ENCODE measurements at regions not wholly inside any gene's neighbourhood (a gene's known extent, or its start where the extent isn't known, plus 50 kb on each side); places are given as distances from the start of the nearest gene placed in this dataset.

GRCh38 chr6:120363429-120363828 lies 970.9 kb downstream of the TBC1D32 start:
- no peak for TF ChIP-seq EZH2 (IDR thresholded peaks at IDR 0.05; ENCODE audit: insufficient read depth, poor library complexity, severe bottlenecking)
- no peak for TF ChIP-seq EZH2phosphoT487 (IDR thresholded peaks at IDR 0.05; ENCODE audit: insufficient read depth, low read depth)
